ENCODE measurements at regions not wholly inside any gene's neighbourhood (a gene's known extent, or its start where the extent isn't known, plus 50 kb on each side); places are given as distances from the start of the nearest gene placed in this dataset.

- no peak for TF ChIP-seq CTCF (IDR thresholded peaks at IDR 0.05)
- Histone ChIP-seq H3K4me3 (no peak overlapping the region), H3K36me3 (no peaks in the 10 kb centered on the region), H3K27me3 (ENCODE audit: low read depth) (no peaks in the 10 kb centered on the region), H3K9me3 (no peaks in the 10 kb centered on the region), H3K27ac (no peak overlapping the region), H3K4me1 (no peaks in the 10 kb centered on the region)
- DNase-seq, result no peak
- no peak for ATAC-seq
- intact Hi-C loops (cut with DNase I), result no loop called here
Measured at GRCh38 chr4:94112644-94113043, 95.0 kb upstream of the SMARCAD1 start.

GRCh38 chr4:94115687-94116086 is 92.0 kb upstream of the SMARCAD1 start:
- no peak for ATAC-seq
- Histone ChIP-seq H3K4me1 (no peaks in the 10 kb centered on the region), H3K9me3 (no peaks in the 10 kb centered on the region), H3K27ac (no peak overlapping the region), H3K27me3 (ENCODE audit: low read depth) (no peaks in the 10 kb centered on the region), H3K36me3 (no peaks in the 10 kb centered on the region), H3K4me3 (no peak overlapping the region)
- no peak for TF ChIP-seq CTCF (IDR thresholded peaks at IDR 0.05)
- no peak for DNase-seq
- intact Hi-C loops (cut with DNase I), result no loop called here

GRCh38 chr4:94116842-94117241 is 90.8 kb upstream of the SMARCAD1 start:
- intact Hi-C loops (cut with DNase I), result no loop called here

GRCh38 chr4:94126669-94127068 is 81.0 kb upstream of the SMARCAD1 start:
- intact Hi-C loops (cut with DNase I), result no loop called here
- Histone ChIP-seq H3K4me3 (no peak overlapping the region), H3K27me3 (ENCODE audit: low read depth) (no peaks in the 10 kb centered on the region), H3K27ac (no peak overlapping the region), H3K9me3 (no peaks in the 10 kb centered on the region), H3K36me3 (no peaks in the 10 kb centered on the region), H3K4me1 (no peaks in the 10 kb centered on the region)
- no peak for DNase-seq
- ATAC-seq, result no peak
- TF ChIP-seq CTCF (IDR thresholded peaks at IDR 0.05), result no peak

More at GRCh38 chr4:94116842-94117241, 90.8 kb upstream of the SMARCAD1 start:
- no peak overlapping the region for H3K4me3 ChIP-seq
- H3K36me3 ChIP-seq, result no peaks in the 10 kb centered on the region
- ATAC-seq (no peak), DNase-seq (no peak)
- H3K27me3 ChIP-seq (ENCODE audit: low read depth), result no peaks in the 10 kb centered on the region
- H3K27ac ChIP-seq, result no peak overlapping the region
- TF ChIP-seq CTCF (IDR thresholded peaks at IDR 0.05), result no peak
- no peaks in the 10 kb centered on the region for H3K4me1 ChIP-seq
- no peaks in the 10 kb centered on the region for H3K9me3 ChIP-seq

GRCh38 chr4:94127707-94128328 is 79.8 kb upstream of the SMARCAD1 start:
- TF ChIP-seq CTCF (IDR thresholded peaks at IDR 0.05), result peak; percentile 54
- Histone ChIP-seq H3K4me1 (no peaks in the 10 kb centered on the region), H3K9me3 (no peaks in the 10 kb centered on the region), H3K36me3 (no peaks in the 10 kb centered on the region), H3K4me3 (no peak overlapping the region), H3K27ac (no peak overlapping the region), H3K27me3 (ENCODE audit: low read depth) (no peaks in the 10 kb centered on the region)
- intact Hi-C loops (cut with DNase I), result no loop called here
- DNase-seq (no peak), ATAC-seq (peak; percentile 37 to 51)
